ENCODE measurements at regions not wholly inside any gene's neighbourhood (a gene's known extent, or its start where the extent isn't known, plus 50 kb on each side); places are given as distances from the start of the nearest gene placed in this dataset.

- no peak for DNase-seq
These were observed 50.2 kb upstream of the VGLL3 start for GRCh38 chr3:87041191-87041590.
